Testis (tissue), 2 donors: ENCODE measurements at regions not wholly inside any gene's neighbourhood (a gene's known extent, or its start where the extent isn't known, plus 50 kb on each side); places are given as distances from the start of the nearest gene placed in this dataset.

ENCODE experiments used
- DNase-seq: peaks from one replicate; pipeline ENCODE4 v3.0.0-alpha.2; 2019
- H3K27ac ChIP-seq, 2 donors: fragments of 200-600 bp; sonication (generic); one replicate each; pipeline ENCODE4 v1.5.1; 2019
- H3K27me3 ChIP-seq: fragments of 200-600 bp; sonication (generic); one replicate; pipeline ENCODE4 v1.5.1; 2019
- H3K36me3 ChIP-seq: fragments of 200-600 bp; sonication (generic); one replicate; pipeline ENCODE4 v1.5.1; 2017; ENCODE audit warnings: low read depth; ENCODE audit errors: missing control alignments
- H3K4me1 ChIP-seq: fragments of 200-600 bp; sonication (generic); one replicate; pipeline ENCODE4 v1.5.1; 2019
- H3K4me3 ChIP-seq, 2 donors: fragments of 200-600 bp; sonication (generic); one replicate each; pipeline ENCODE4 v1.5.1; 2017 to 2019
- H3K9me3 ChIP-seq: fragments of 200-600 bp; sonication (generic); one replicate; pipeline ENCODE4 v1.5.1; 2017
- CTCF ChIP-seq, 3 experiments: fragments of 450-650 bp in 2 of 3; fragments of 200-600 bp in 1 of 3; sonication (generic) in 1 of 3; IDR thresholded peaks; one replicate each; pipeline ENCODE4 v1.5.1; 2016 to 2019; ENCODE audit warnings: antibody characterized with exemption in 3 of 3, mild to moderate bottlenecking in 2 of 3, moderate library complexity in 1 of 3
- POLR2A ChIP-seq: fragments of 450-650 bp; IDR thresholded peaks from one replicate; pipeline ENCODE4 v1.6.1; 2017; ENCODE audit warnings: antibody characterized with exemption, mild to moderate bottlenecking, moderate library complexity
- WGBS, 2 donors: methylation state at CpG; one replicate each; pipeline ENCODE4 v1.1.5; 2018; 5-methylcytosine and 5-hydroxymethylcytosine counted together
- intact Hi-C: fragments of 100-400 bp; cut with DNase I; formaldehyde crosslinking; loops from one replicate; pipeline ENCODE4 v1.15.1; 2023; ENCODE audit warnings: low total_unique reads

- TF ChIP-seq POLR2A, result no peak
- TF ChIP-seq CTCF (IDR thresholded peaks at IDR 0.05), result no peak
- 71 to 82% methylated on average over 5 of the region's 5 CpGs for WGBS, 2 donors
- Histone ChIP-seq H3K27ac (no peak overlapping the region), H3K27me3 (no peaks in the 10 kb centered on the region), H3K9me3 (no peaks in the 10 kb centered on the region), H3K4me1 (no peaks in the 10 kb centered on the region), H3K36me3 (no peaks in the 10 kb centered on the region), H3K4me3 (no peak overlapping the region)
- intact Hi-C loops, result no loop called here
- no peak for DNase-seq
These were observed 231.7 kb upstream of the GATB start for GRCh38 chr4:151992332-151993154.

GRCh38 chr4:151991884-151992167 lies 231.0 kb upstream of the GATB start:
- intact Hi-C loops, result no loop called here
- H3K4me1 ChIP-seq, result no peaks in the 10 kb centered on the region
- H3K27ac ChIP-seq, result no peak overlapping the region
- no peak for TF ChIP-seq CTCF (IDR thresholded peaks at IDR 0.05)
- TF ChIP-seq POLR2A, result no peak
- no peaks in the 10 kb centered on the region for H3K9me3 ChIP-seq
- H3K27me3 ChIP-seq, result no peaks in the 10 kb centered on the region
- no peak overlapping the region for H3K4me3 ChIP-seq
- WGBS, 2 donors, result 44 to 66% methylated on average over 2 of the region's 2 CpGs
- DNase-seq, result no peak
- no peaks in the 10 kb centered on the region for H3K36me3 ChIP-seq

DNA sequence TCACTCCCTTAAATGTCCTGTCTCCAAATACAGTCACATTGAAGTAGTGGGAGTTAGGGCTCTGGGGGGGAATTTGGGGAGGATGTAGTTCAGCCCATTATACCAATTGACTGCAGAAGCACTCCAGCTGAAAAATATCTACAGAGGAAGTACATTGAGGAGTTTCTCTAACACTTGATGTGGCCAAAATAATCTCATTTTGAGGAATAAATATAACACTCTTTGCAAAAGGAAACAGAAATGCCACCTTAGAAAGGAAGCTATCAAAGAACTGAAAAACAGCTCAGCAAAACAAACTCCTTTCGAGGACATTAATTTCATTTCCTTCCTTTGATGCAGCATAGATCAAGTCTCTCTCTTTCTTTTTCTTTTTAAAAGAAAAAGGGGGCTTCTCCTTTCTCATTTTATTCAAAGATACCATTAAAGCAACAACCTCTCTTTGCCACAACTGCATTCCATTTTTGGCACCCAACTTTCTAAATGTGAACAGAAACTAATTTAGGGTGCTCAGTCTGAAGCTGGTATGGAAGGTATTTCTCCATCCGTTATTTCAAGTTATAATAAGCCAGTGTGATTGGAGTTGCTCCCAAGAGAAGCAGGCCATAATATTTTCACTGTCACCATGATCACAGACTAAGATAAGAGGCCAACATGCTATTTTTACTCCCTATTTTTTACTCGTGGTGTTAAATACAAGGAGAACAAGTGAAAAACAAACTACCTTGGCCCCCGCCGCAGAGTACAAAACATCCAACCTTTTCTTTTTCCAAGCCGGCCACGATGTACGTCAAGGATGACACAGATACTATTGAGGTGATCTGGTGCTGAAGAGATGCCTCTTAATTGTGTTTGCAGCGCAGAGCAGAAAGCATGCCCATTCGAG lies 230.4 kb upstream of the GATB start:
- Histone ChIP-seq H3K4me1 (no peaks in the 10 kb centered on the region), H3K4me3 (no peak overlapping the region), H3K27me3 (no peaks in the 10 kb centered on the region), H3K36me3 (no peaks in the 10 kb centered on the region), H3K27ac (no peak overlapping the region), H3K9me3 (no peaks in the 10 kb centered on the region)
- intact Hi-C loops, result no loop called here
- WGBS, 2 donors, result 67 to 73% methylated on average over 10 of the region's 10 CpGs
- TF ChIP-seq CTCF (IDR thresholded peaks at IDR 0.05) (no peak), POLR2A (no peak)
- no peak for DNase-seq

DNA sequence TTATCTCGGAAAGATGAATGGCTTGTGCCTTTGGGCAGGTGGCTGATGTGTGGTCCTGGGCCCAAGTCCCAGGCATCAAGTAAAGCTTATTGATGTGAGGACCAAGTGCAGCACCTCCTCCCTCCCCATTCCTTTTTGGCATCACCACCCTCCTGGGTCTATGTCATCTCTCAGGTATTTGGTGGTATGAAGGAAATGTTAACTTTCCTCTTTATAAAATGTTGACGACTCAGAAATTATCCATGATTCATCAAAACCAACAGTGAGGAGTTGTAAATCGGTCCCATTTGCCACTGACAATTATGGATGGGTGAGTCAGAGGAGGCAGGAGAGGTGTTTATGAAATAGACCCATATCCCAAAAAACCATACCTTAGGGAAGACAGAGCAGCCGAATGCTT lies 229.4 kb upstream of the GATB start:
- TF ChIP-seq CTCF (IDR thresholded peaks at IDR 0.05), result no peak
- TF ChIP-seq POLR2A, result no peak
- 90 to 93% methylated on average over 4 of the region's 4 CpGs for WGBS, 2 donors
- H3K4me3 ChIP-seq, result no peak overlapping the region

More for the DNA sequence above, 229.4 kb upstream of the GATB start:
- intact Hi-C loops, result no loop called here
- no peak overlapping the region for H3K27ac ChIP-seq
- H3K9me3 ChIP-seq, result no peaks in the 10 kb centered on the region
- no peaks in the 10 kb centered on the region for H3K27me3 ChIP-seq
- no peaks in the 10 kb centered on the region for H3K4me1 ChIP-seq
- H3K36me3 ChIP-seq, result no peaks in the 10 kb centered on the region
- DNase-seq, result no peak
